ENCODE measurements at regions not wholly inside any gene's neighbourhood (a gene's known extent, or its start where the extent isn't known, plus 50 kb on each side); places are given as distances from the start of the nearest gene placed in this dataset.
"Not testable (repeated sequence)": the region's sequence is repeated elsewhere in the genome, so short reads cannot be mapped to it uniquely, and the experiment has no call there.

GRCh38 chr12:27133022-27133590 lies 50.7 kb upstream of the C12orf71 start:
- DNase-seq, result no peak

GRCh38 chr12:27140478-27140969 lies 58.1 kb upstream of the C12orf71 start:
- DNase-seq, result no peak

- DNase-seq, result peak; percentile 43 to 59
Measured at GRCh38 chr12:27142101-27142721, 59.8 kb upstream of the C12orf71 start.

GRCh38 chr12:27143256-27144069 lies 61.1 kb upstream of the C12orf71 start:
- peak in 1 of 2 donors; percentile 1 for DNase-seq

DNA sequence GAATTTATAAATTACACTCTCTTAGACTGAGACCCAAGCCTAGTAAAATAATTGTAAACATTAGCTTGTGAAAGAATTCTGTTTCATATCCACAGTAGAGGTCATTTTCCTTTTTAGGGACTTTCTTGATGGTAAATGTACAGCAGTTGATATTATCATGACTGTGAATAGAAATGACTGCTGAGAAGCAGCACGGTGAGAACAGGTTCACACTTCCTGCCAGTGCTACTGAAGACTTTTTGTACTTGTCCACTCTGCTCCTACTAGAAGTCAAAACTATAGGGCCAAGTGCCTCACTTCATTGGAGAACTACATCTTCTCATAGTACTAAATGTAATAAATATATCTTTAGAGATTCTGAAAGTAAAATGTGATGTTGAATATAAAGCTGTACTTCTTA lies 63.3 kb upstream of the C12orf71 start:
- DNase-seq, result not testable (repeated sequence)

DNA sequence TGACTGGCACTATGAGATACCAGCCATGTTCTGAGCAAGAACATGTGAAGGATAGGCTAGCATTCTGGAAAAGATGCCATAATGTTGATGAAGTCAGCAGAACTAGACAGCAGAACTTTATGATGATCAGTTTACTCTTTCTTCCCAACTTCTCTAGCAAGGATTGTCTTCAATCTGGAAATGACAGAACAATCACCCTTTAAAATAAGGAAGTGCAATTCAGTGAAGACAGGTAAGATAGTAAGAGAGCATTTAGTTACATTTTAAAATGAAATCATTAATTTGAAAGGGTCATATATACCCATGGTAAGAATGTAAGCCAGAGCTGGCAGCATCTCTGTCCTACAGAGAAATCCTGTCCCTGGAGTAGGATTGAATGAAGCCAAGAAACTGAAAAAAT lies 66.0 kb upstream of the C12orf71 start:
- no peak for DNase-seq

- DNase-seq, result no peak
Measured at GRCh38 chr12:27148791-27149190, 66.4 kb upstream of the C12orf71 start.

DNA sequence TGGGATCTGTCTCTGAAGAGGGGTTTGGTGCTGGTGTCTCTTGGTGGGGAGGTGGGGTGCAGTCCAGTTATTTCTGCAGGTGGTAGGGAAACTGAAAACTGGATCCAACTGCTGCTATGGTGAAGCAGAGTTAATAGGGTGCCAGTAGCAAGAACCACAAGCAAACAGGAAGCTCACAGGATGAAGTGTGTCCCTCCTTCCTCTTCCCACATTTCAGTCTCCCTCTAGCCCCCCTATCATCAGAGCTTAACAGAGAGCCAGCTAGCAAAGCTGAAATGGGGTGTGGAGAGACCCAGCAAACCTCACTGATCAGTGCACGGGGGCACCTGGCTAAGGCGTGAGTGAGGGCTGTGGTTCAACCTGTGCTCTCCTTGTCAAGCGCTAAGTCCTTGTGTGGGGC lies 69.1 kb upstream of the C12orf71 start:
- no peak for DNase-seq

GRCh38 chr12:27158297-27158696 lies 75.9 kb upstream of the C12orf71 start:
- no peak for DNase-seq

DNA sequence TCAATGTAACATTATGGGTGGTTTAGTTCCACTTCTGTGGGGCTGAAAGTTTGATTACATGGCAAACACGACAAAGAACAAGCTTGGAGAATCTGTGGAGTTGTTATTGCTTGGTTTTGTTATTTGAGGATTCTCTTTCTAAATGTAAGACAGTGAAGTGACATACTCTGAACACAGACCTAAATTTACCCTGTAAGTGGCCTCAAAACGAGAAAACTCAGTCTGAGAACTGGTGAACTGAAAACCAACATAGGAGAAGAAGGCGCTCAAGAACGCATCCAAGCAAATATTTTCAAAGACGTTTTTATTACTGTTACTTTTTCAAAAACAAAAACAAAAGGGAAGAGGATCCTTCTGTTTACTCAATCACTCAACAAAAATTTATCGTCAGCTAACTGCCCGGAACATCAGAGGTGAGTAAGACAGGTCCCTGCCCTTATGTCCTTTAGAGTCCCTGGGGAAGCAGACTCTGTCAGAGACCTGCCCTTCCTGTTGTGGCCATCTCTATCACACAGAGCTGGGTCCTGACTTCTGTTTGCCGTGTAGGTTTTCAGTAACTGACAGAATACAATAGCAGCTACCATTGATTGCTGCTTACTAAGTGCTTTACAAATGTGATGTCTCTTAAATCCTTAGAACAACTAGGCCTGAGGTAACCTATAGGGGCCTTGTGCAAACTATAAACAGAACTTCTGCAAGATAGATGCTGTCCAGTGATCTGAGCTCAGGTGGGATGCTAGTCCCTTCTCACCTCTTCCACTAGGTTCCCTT lies 79.3 kb upstream of the C12orf71 start:
- no peak for DNase-seq

- no peak for DNase-seq
Measured at GRCh38 chr12:27162229-27162537, 79.8 kb upstream of the C12orf71 start.

DNA sequence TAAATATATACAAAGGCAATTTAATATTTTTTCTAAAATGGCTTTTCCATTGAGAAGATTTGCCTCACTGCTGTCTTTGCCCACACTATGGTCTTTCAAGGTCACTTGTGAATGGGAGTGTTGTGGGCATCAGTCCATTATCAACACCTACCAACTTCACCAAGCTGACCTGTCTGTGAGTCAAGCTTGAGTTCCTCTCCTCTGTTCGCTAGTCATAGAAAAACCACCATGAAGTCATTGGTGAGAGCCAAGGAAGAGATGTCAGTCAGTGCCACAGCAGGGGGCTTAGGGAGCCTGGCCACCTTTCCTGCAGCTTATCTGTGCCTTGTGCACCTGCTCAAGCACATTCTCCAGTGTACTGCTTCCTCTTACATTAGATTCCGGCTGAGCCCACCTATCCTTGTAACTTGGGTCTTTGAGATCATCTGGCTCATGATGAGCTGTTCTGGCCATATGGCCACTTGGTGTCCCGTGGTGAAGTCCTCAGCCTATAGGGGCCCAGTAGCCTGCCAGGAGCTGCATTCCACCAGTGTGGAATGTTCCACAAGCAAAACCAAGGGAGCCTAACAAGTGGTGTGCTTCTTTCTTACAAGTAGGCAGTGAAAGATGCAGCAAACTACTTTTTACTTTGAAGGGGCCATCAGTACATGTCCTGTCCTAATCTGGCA lies 80.8 kb upstream of the C12orf71 start:
- no peak for DNase-seq

DNA sequence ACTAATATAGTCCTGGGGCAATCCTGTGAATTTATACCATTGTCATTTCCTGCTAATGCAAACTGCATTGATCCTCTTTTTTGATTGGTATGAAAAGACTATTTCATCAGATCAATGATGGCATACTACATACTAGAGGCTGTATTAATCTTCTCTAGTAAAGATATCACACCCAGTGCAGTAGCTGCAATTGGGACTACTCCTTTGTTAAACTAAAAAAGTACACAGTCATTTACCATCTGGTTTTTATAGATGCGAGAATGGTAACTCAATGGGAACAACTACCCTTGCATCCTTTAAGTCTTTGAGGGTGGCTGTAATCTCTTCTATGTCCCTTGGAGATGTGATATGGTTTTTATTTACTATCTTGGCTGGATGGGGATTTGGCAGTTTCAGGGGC lies 80.2 kb upstream of the STK38L start:
- DNase-seq, result no peak

DNA sequence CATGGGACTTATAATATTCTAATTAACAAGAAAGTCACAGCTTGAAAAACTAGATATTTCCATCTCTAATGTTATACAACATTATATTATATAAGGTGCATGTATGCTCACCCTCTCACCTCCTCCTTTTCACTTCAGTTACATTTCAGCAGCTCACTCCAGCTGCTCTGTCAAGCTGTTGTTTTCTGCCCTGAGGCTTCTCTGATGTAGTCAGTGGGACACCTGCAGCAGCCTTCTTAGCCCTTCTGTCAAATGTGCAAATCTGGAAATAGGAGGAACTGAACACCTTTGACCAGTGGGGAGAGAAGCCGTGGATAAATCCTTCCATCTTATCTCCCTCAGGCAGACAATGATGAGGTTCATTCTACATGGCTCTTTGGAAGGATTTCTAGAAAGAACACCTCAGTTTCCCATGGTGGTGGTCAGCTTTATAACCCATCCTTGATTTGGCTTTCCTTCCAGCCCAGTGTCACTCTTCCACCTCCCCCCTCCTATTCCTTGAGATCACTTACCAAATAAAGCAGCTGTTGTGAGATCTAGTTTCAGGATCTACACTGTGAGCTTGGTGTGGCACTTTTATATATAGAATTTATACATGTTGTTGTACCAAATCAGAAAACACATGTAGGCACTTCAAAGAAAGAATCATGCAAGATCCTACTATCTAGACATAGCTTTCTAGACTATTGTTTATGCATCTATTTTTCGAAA lies 79.6 kb upstream of the STK38L start:
- DNase-seq, result no peak

DNA sequence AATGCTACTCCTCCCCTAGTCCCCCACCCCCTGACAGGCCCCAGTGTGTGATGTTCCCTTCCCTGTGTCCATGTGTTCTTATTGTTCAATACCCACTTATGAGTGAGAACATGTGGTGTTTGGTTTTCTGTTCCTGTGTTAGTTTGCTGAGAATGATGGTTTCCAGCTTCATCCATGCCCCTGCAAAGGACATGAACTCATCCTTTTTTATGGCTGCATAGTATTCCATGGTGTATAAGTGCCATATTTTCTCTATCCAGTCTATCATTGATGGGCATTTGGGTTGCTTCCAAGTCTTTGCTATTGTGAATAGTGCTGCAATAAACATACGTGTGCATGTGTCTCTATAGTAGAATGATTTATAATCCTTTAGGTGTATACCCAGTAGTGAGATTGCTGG lies 78.1 kb upstream of the STK38L start:
- not testable (repeated sequence) for DNase-seq

- not testable (repeated sequence) for DNase-seq
Measured at GRCh38 chr12:27171494-27171893, 72.6 kb upstream of the STK38L start.

GRCh38 chr12:27176765-27177164 lies 67.3 kb upstream of the STK38L start:
- no peak for DNase-seq

DNA sequence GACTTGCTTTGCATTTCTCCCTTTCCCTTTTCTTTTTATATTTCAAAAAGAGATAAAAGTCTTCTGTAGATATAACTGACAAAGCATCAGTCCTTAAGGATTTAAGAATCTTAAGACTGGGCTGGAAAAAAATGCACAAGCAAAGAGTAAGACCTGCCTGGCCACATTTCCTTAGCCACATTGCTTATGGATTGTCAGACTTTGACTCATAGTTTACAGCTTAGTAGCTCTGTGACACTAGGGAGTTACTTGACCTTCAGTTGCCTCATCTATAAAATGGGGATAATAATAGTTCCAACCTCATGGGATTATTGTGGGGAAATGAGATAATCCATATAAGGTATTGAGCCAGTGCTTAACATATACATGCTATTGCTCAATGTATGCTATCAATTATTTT lies 66.4 kb upstream of the STK38L start:
- DNase-seq, result no peak

GRCh38 chr12:27178255-27178654 lies 65.8 kb upstream of the STK38L start:
- DNase-seq, result no peak

GRCh38 chr12:27178723-27179399 lies 65.2 kb upstream of the STK38L start:
- DNase-seq, result no peak

- peak; percentile 23 to 43 for DNase-seq
Measured at GRCh38 chr12:27179400-27180214, 64.5 kb upstream of the STK38L start.
